Activated T-helper 1 cell treated with anti-CD3 and anti-CD28 coated beads, Interleukin-12 subunit alpha, Interleukin-12 subunit beta, Interleukin-2, Interleukin-4 antibody, amounts not matched to agents 30 ng/mL and 10 ng/mL and 1 ng/mL, durations not matched to agents 14 hours and 24 hours and 36 hours (primary cell): ENCODE measurements at regions not wholly inside any gene's neighbourhood (a gene's known extent, or its start where the extent isn't known, plus 50 kb on each side); places are given as distances from the start of the nearest gene placed in this dataset.

Source experiments
- DNase-seq: peaks from one replicate; pipeline ENCODE4 v3.0.0; 2021; ENCODE audit warnings: low spot score
- H3K27ac Mint-ChIP-seq: one replicate; pipeline ENCODE4 v1.8.0; 2021; ENCODE audit warnings: mild to moderate bottlenecking, mixed read lengths
- H3K27me3 Mint-ChIP-seq: one replicate; pipeline ENCODE4 v1.8.0; 2022; ENCODE audit warnings: mild to moderate bottlenecking, moderate library complexity, mixed read lengths; ENCODE audit not compliant: insufficient read depth
- H3K36me3 Mint-ChIP-seq: one replicate; pipeline ENCODE4 v1.8.0; 2021; ENCODE audit warnings: low read depth, mixed read lengths
- H3K4me1 Mint-ChIP-seq: one replicate; pipeline ENCODE4 v1.8.0; 2021; ENCODE audit warnings: low read depth, mixed read lengths
- H3K4me3 Mint-ChIP-seq: one replicate; pipeline ENCODE4 v1.8.0; 2021; ENCODE audit warnings: mild to moderate bottlenecking, moderate library complexity, mixed read lengths
- H3K9me3 Mint-ChIP-seq: one replicate; pipeline ENCODE4 v1.8.0; 2021; ENCODE audit warnings: mixed read lengths
- intact Hi-C: fragments of 100-400 bp; cut with micrococcal nuclease; formaldehyde crosslinking; loops from one replicate; pipeline ENCODE4 v1.15.1; 2024

GRCh38 chr4:3851881-3852280 is 85.7 kb downstream of the ADRA2C start:
- intact Hi-C loops, result no loop called here
- no peaks in the 10 kb centered on the region for H3K9me3 Mint-ChIP-seq
- H3K27ac Mint-ChIP-seq, result no peak overlapping the region
- DNase-seq, result no peak
- H3K4me1 Mint-ChIP-seq, result no peaks in the 10 kb centered on the region
- peaks cover 2% of the 10 kb centered on the region for H3K27me3 Mint-ChIP-seq
- H3K4me3 Mint-ChIP-seq, result no peak overlapping the region
- no peaks in the 10 kb centered on the region for H3K36me3 Mint-ChIP-seq

- no peak overlapping the region for H3K4me3 Mint-ChIP-seq
- H3K4me1 Mint-ChIP-seq, result no peaks in the 10 kb centered on the region
- DNase-seq, result no peak
- intact Hi-C loops, result no loop called here
- H3K36me3 Mint-ChIP-seq, result no peaks in the 10 kb centered on the region
- H3K27me3 Mint-ChIP-seq, result peaks cover 2% of the 10 kb centered on the region
- H3K9me3 Mint-ChIP-seq, result no peaks in the 10 kb centered on the region
- no peak overlapping the region for H3K27ac Mint-ChIP-seq
Measured at GRCh38 chr4:3852309-3852708, 86.1 kb downstream of the ADRA2C start.

GRCh38 chr4:3852711-3853110 is 86.5 kb downstream of the ADRA2C start:
- no peaks in the 10 kb centered on the region for H3K4me1 Mint-ChIP-seq
- no peak overlapping the region for H3K27ac Mint-ChIP-seq
- no peak overlapping the region for H3K4me3 Mint-ChIP-seq
- no peaks in the 10 kb centered on the region for H3K9me3 Mint-ChIP-seq
- H3K27me3 Mint-ChIP-seq, result peaks cover 2% of the 10 kb centered on the region
- no peaks in the 10 kb centered on the region for H3K36me3 Mint-ChIP-seq
- intact Hi-C loops, result no loop called here
- DNase-seq, result no peak

GRCh38 chr4:3853388-3854035 is 87.3 kb downstream of the ADRA2C start:
- DNase-seq, result no peak
- intact Hi-C loops, result no loop called here
- H3K9me3 Mint-ChIP-seq, result no peaks in the 10 kb centered on the region
- no peaks in the 10 kb centered on the region for H3K4me1 Mint-ChIP-seq
- no peak overlapping the region for H3K27ac Mint-ChIP-seq
- H3K36me3 Mint-ChIP-seq, result no peaks in the 10 kb centered on the region
- no peak overlapping the region for H3K4me3 Mint-ChIP-seq
- H3K27me3 Mint-ChIP-seq, result peaks cover 2% of the 10 kb centered on the region

- H3K27me3 Mint-ChIP-seq, result peaks cover 2% of the 10 kb centered on the region
- no peak for DNase-seq
- no peaks in the 10 kb centered on the region for H3K36me3 Mint-ChIP-seq
- intact Hi-C loops, result no loop called here
- H3K9me3 Mint-ChIP-seq, result no peaks in the 10 kb centered on the region
- no peak overlapping the region for H3K27ac Mint-ChIP-seq
- no peaks in the 10 kb centered on the region for H3K4me1 Mint-ChIP-seq
- no peak overlapping the region for H3K4me3 Mint-ChIP-seq
Measured at GRCh38 chr4:3854661-3855060, 88.5 kb downstream of the ADRA2C start.

GRCh38 chr4:3855646-3856045 is 89.5 kb downstream of the ADRA2C start:
- Mint-ChIP-seq H3K4me3 (no peak overlapping the region), H3K27me3 (peaks cover 2% of the 10 kb centered on the region), H3K9me3 (no peaks in the 10 kb centered on the region), H3K27ac (no peak overlapping the region), H3K36me3 (no peaks in the 10 kb centered on the region), H3K4me1 (no peaks in the 10 kb centered on the region)
- intact Hi-C loops, result no loop called here
- DNase-seq, result no peak

- no peaks in the 10 kb centered on the region for H3K9me3 Mint-ChIP-seq
- no peak overlapping the region for H3K4me3 Mint-ChIP-seq
- no peaks in the 10 kb centered on the region for H3K36me3 Mint-ChIP-seq
- DNase-seq, result no peak
- H3K4me1 Mint-ChIP-seq, result no peaks in the 10 kb centered on the region
- no peak overlapping the region for H3K27ac Mint-ChIP-seq
- H3K27me3 Mint-ChIP-seq, result peaks cover 2% of the 10 kb centered on the region
- intact Hi-C loops, result no loop called here
Measured at GRCh38 chr4:3856604-3857204, 90.5 kb downstream of the ADRA2C start.

GRCh38 chr4:3857269-3857926 is 91.2 kb downstream of the ADRA2C start:
- no peak overlapping the region for H3K27ac Mint-ChIP-seq
- no peaks in the 10 kb centered on the region for H3K9me3 Mint-ChIP-seq
- no peaks in the 10 kb centered on the region for H3K36me3 Mint-ChIP-seq
- H3K4me3 Mint-ChIP-seq, result no peak overlapping the region
- H3K27me3 Mint-ChIP-seq, result peaks cover 2% of the 10 kb centered on the region
- no peak for DNase-seq
- intact Hi-C loops, result no loop called here
- H3K4me1 Mint-ChIP-seq, result no peaks in the 10 kb centered on the region

- Mint-ChIP-seq H3K4me3 (no peak overlapping the region), H3K36me3 (no peaks in the 10 kb centered on the region), H3K4me1 (no peaks in the 10 kb centered on the region), H3K27ac (no peak overlapping the region), H3K27me3 (peaks cover 2% of the 10 kb centered on the region), H3K9me3 (no peaks in the 10 kb centered on the region)
- no peak for DNase-seq
- intact Hi-C loops, result no loop called here
Measured at GRCh38 chr4:3858046-3858730, 92.0 kb downstream of the ADRA2C start.

GRCh38 chr4:3858765-3859388 is 92.7 kb downstream of the ADRA2C start:
- intact Hi-C loops, result no loop called here
- Mint-ChIP-seq H3K9me3 (no peaks in the 10 kb centered on the region), H3K4me1 (no peaks in the 10 kb centered on the region), H3K36me3 (no peaks in the 10 kb centered on the region), H3K27me3 (peaks cover 2% of the 10 kb centered on the region), H3K4me3 (no peak overlapping the region), H3K27ac (no peak overlapping the region)
- no peak for DNase-seq

GRCh38 chr4:3859571-3859970 is 93.4 kb downstream of the ADRA2C start:
- H3K27ac Mint-ChIP-seq, result no peak overlapping the region
- no peaks in the 10 kb centered on the region for H3K36me3 Mint-ChIP-seq
- H3K27me3 Mint-ChIP-seq, result peaks cover 2% of the 10 kb centered on the region
- intact Hi-C loops, result no loop called here
- H3K4me1 Mint-ChIP-seq, result no peaks in the 10 kb centered on the region
- no peak overlapping the region for H3K4me3 Mint-ChIP-seq
- no peak for DNase-seq
- no peaks in the 10 kb centered on the region for H3K9me3 Mint-ChIP-seq

GRCh38 chr4:3860061-3860912 is 94.1 kb downstream of the ADRA2C start:
- intact Hi-C loops, result no loop called here
- no peak for DNase-seq
- H3K27me3 Mint-ChIP-seq, result peaks cover 2% of the 10 kb centered on the region
- H3K27ac Mint-ChIP-seq, result no peak overlapping the region
- H3K4me3 Mint-ChIP-seq, result no peak overlapping the region
- H3K36me3 Mint-ChIP-seq, result no peaks in the 10 kb centered on the region
- no peaks in the 10 kb centered on the region for H3K4me1 Mint-ChIP-seq
- H3K9me3 Mint-ChIP-seq, result no peaks in the 10 kb centered on the region
